H1 (cell line): ENCODE measurements at regions not wholly inside any gene's neighbourhood (a gene's known extent, or its start where the extent isn't known, plus 50 kb on each side); places are given as distances from the start of the nearest gene placed in this dataset.

Source experiments
- CTCF ChIA-PET: fragments of 300-600 bp; sonication (Branson Sonifier 250); formaldehyde crosslinking; loops from one replicate; lab custom pipeline; 2021; ENCODE audit not compliant: partially characterized antibody; lab: Charles Lee
- POLR2A ChIA-PET: fragments of 300-600 bp; sonication (Branson Sonifier 250); formaldehyde crosslinking; loops from one replicate; lab custom pipeline; 2021; ENCODE audit warnings: inconsistent platforms; ENCODE audit not compliant: partially characterized antibody; lab: Charles Lee
- DNase-seq, 2 experiments: peaks; one replicate each; pipeline versions ENCODE4 v3.0.0 to v3.0.0-alpha.2; 2010 to 2022; ENCODE audit warnings: low spot score in 2 of 2, low read depth in 1 of 2, mixed read lengths in 1 of 2
- FAIRE-seq: peaks from 2 replicates; lab custom pipeline; 2011; peaks lifted over from hg19 to GRCh38; lab: Jason Lieb, UNC
- H2AFZ ChIP-seq: 2 replicates; pipeline ENCODE4 v1.8.1; 2012; ENCODE audit warnings: low read length, inconsistent platforms
- H2AK5ac ChIP-seq: 2 replicates; pipeline ENCODE4 v1.6.1; 2013; ENCODE audit warnings: low read depth, low read length
- H2BK120ac ChIP-seq: replicated peaks from 2 replicates; pipeline ENCODE3; 2013; ENCODE audit warnings: low read depth, low read length, inconsistent platforms
- H2BK12ac ChIP-seq: 2 replicates; pipeline ENCODE4 v1.6.1; 2013; ENCODE audit warnings: low read depth, low read length
- H2BK15ac ChIP-seq: 2 replicates; pipeline ENCODE4 v1.6.1; 2013; ENCODE audit warnings: low read length
- H2BK20ac ChIP-seq: 2 replicates; pipeline ENCODE4 v1.6.1; 2013; ENCODE audit warnings: low read length
- H2BK5ac ChIP-seq: 2 replicates; pipeline ENCODE4 v1.6.1; 2013; ENCODE audit warnings: low read depth, low read length
- H3K14ac ChIP-seq: 2 replicates; pipeline ENCODE4 v1.6.1; 2013; ENCODE audit warnings: inconsistent platforms; ENCODE audit not compliant: insufficient read length
- H3K18ac ChIP-seq: 2 replicates; pipeline ENCODE4 v1.6.1; 2013; ENCODE audit warnings: low read length; ENCODE audit errors: extremely low read depth
- H3K23ac ChIP-seq: 2 replicates; pipeline ENCODE4 v1.6.1; 2013; ENCODE audit warnings: inconsistent platforms; ENCODE audit not compliant: insufficient read length
- H3K23me2 ChIP-seq: 2 replicates; pipeline ENCODE4 v1.6.1; 2013; ENCODE audit warnings: low read depth, low read length
- H3K27ac ChIP-seq: 2 replicates; pipeline ENCODE4 v1.6.1; 2011; ENCODE audit warnings: low read depth, low read length, inconsistent platforms
- H3K27me3 ChIP-seq, 4 experiments: replicated peaks in 1 of 4; 1 replicate in 1 of 4; 2 replicates in 3 of 4; pipeline versions ENCODE4 v1.6.1 to v1.8.1; 2011 to 2013; ENCODE audit warnings: low read length in 3 of 4, mild to moderate bottlenecking in 3 of 4, inconsistent platforms in 2 of 4, mixed read lengths in 2 of 4, moderate library complexity in 1 of 4; ENCODE audit not compliant: control insufficient read depth in 3 of 4, insufficient read depth in 3 of 4; ENCODE audit errors: extremely low read depth in 1 of 4
- H3K36me3 ChIP-seq, 4 experiments: 2 replicates each; pipeline versions ENCODE4 v1.6.1 to v1.8.1; 2011 to 2013; ENCODE audit warnings: mild to moderate bottlenecking in 4 of 4, low read length in 3 of 4, moderate library complexity in 2 of 4, control low read depth in 1 of 4, inconsistent platforms in 1 of 4; ENCODE audit not compliant: insufficient read depth in 4 of 4, control insufficient read depth in 2 of 4
- H3K4ac ChIP-seq: replicated peaks from 2 replicates; pipeline ENCODE3; 2013; ENCODE audit warnings: low read length, low read depth, mixed read lengths, inconsistent platforms; ENCODE audit not compliant: insufficient read length
- H3K4me1 ChIP-seq, 4 experiments: replicated peaks in 1 of 4; 1 replicate in 1 of 4; 2 replicates in 3 of 4; pipeline versions ENCODE4 v1.6.1 to v1.8.1; 2011 to 2013; ENCODE audit warnings: low read length in 3 of 4, inconsistent platforms in 2 of 4, mixed read lengths in 1 of 4; ENCODE audit not compliant: insufficient read depth in 4 of 4, control insufficient read depth in 3 of 4
- H3K4me2 ChIP-seq, 2 experiments: 2 replicates each; pipeline versions ENCODE4 v1.6.1 to v1.8.1; 2011 to 2013; ENCODE audit warnings: low read depth in 2 of 2, low read length in 2 of 2, control low read depth in 1 of 2, inconsistent platforms in 1 of 2, mild to moderate bottlenecking in 1 of 2; ENCODE audit not compliant: insufficient read depth in 1 of 2
- H3K4me3 ChIP-seq, 4 experiments: fragments of 200-600, 300-600 bp in 1 of 4; sonication (generic), shearing (Covaris generic), sonication (Bioruptor Twin) in 1 of 4; 2 replicates each; pipeline versions ENCODE4 v1.5.1 to v1.8.1; 2011 to 2016; ENCODE audit warnings: low read length in 4 of 4, low read depth in 3 of 4, control low read depth in 2 of 4, inconsistent platforms in 2 of 4, mild to moderate bottlenecking in 2 of 4, mixed read lengths in 1 of 4, moderate library complexity in 1 of 4; ENCODE audit not compliant: insufficient read depth in 2 of 4; ENCODE audit errors: extremely low read depth in 1 of 4
- H3K56ac ChIP-seq: replicated peaks from 2 replicates; pipeline ENCODE3; 2013; ENCODE audit warnings: low read depth, mild to moderate bottlenecking, mixed read lengths, low read length, inconsistent platforms; ENCODE audit not compliant: insufficient read length
- H3K79me1 ChIP-seq: 2 replicates; pipeline ENCODE4 v1.6.1; 2013; ENCODE audit warnings: low read depth, low read length, control low read depth
- H3K79me2 ChIP-seq, 2 experiments: 2 replicates each; pipeline versions ENCODE4 v1.6.1 to v1.8.1; 2012 to 2013; ENCODE audit warnings: low read length in 2 of 2, mild to moderate bottlenecking in 2 of 2, inconsistent platforms in 1 of 2; ENCODE audit not compliant: insufficient read depth in 2 of 2, control insufficient read depth in 1 of 2
- H3K9ac ChIP-seq, 4 experiments: replicated peaks in 1 of 4; 1 replicate in 1 of 4; 2 replicates in 3 of 4; pipeline versions ENCODE4 v1.6.1 to v1.8.1; 2011 to 2013; ENCODE audit warnings: low read depth in 3 of 4, low read length in 3 of 4, control low read depth in 2 of 4, mild to moderate bottlenecking in 2 of 4, moderate library complexity in 2 of 4, inconsistent platforms in 1 of 4; ENCODE audit errors: extremely low read depth in 1 of 4
- H3K9me3 ChIP-seq, 2 experiments: 2 replicates each; pipeline versions ENCODE4 v1.6.1 to v1.8.1; 2012 to 2013; ENCODE audit warnings: mild to moderate bottlenecking in 2 of 2, moderate library complexity in 2 of 2, control low read depth in 1 of 2, inconsistent platforms in 1 of 2, low read depth in 1 of 2, low read length in 1 of 2, mixed read lengths in 1 of 2; ENCODE audit not compliant: insufficient read depth in 2 of 2
- H4K20me1 ChIP-seq, 2 experiments: replicated peaks in 1 of 2; 2 replicates each; pipeline versions ENCODE3 to v1.8.1; 2011 to 2013; ENCODE audit warnings: inconsistent platforms in 2 of 2, low read length in 2 of 2, mild to moderate bottlenecking in 1 of 2; ENCODE audit not compliant: insufficient read depth in 2 of 2, control insufficient read depth in 1 of 2
- H4K5ac ChIP-seq: 2 replicates; pipeline ENCODE4 v1.6.1; 2013; ENCODE audit warnings: low read length, low read depth, mixed read lengths, inconsistent platforms; ENCODE audit not compliant: insufficient read length
- H4K8ac ChIP-seq: 2 replicates; pipeline ENCODE4 v1.8.0; 2013; ENCODE audit warnings: mild to moderate bottlenecking, moderate library complexity, low read length, inconsistent platforms; ENCODE audit not compliant: insufficient read depth; ENCODE audit errors: extremely low read depth
- H4K91ac ChIP-seq: replicated peaks from 2 replicates; pipeline ENCODE3; 2013; ENCODE audit warnings: low read length, mixed read lengths, inconsistent platforms; ENCODE audit not compliant: insufficient read length
- ATF3 ChIP-seq: IDR thresholded peaks from 2 replicates; pipeline ENCODE4 v1.6.1; 2011; ENCODE audit warnings: low read depth, mild to moderate bottlenecking, low read length; ENCODE audit not compliant: insufficient read depth
- CTCF ChIP-seq, 3 experiments: IDR thresholded peaks; 1 replicate in 2 of 3; 2 replicates in 1 of 3; pipeline versions ENCODE4 v1.5.1 to v1.6.1; 2011; ENCODE audit warnings: low read length in 3 of 3, mild to moderate bottlenecking in 3 of 3, inconsistent platforms in 2 of 3, low read depth in 1 of 3, moderate library complexity in 1 of 3; ENCODE audit not compliant: insufficient read depth in 1 of 3; ENCODE audit errors: control extremely low read depth in 1 of 3
- RAD21 ChIP-seq, 2 experiments: IDR thresholded peaks in 1 of 2; conservative IDR thresholded peaks in 1 of 2; 2 replicates each; pipeline ENCODE4 v1.6.1; 2011; ENCODE audit warnings: low read depth in 2 of 2, low read length in 2 of 2, improper control_type of control experiment in 1 of 2, inconsistent platforms in 1 of 2, mild to moderate bottlenecking in 1 of 2, moderate library complexity in 1 of 2
- SIN3A ChIP-seq, 2 experiments: IDR thresholded peaks in 1 of 2; conservative IDR thresholded peaks in 1 of 2; 2 replicates each; pipeline ENCODE4 v1.6.1; 2011 to 2012; ENCODE audit warnings: low read length in 2 of 2, improper control_type of control experiment in 1 of 2, low read depth in 1 of 2, mild to moderate bottlenecking in 1 of 2
- WGBS, 2 experiments: shearing (Covaris generic) in 1 of 2; methylation state at CpG; one replicate each; pipeline versions ENCODE4 v1.1.6 to v1.1.7; 2013 to 2015; ENCODE audit warnings: low lambda C conversion rate in 2 of 2, mixed read lengths in 2 of 2, inconsistent platforms in 1 of 2, low coverage in 1 of 2, missing lambda C conversion rate in 1 of 2; ENCODE audit not compliant: insufficient replicate concordance in 2 of 2, insufficient coverage in 1 of 2, insufficient read length in 1 of 2; ENCODE audit errors: extremely low coverage in 1 of 2, missing lambda C conversion rate in 1 of 2; 5-methylcytosine and 5-hydroxymethylcytosine counted together

GRCh38 chr7:93799750-93800357 lies 90.7 kb downstream of the TFPI2 start:
- TF ChIP-seq CTCF (IDR thresholded peaks at IDR 0.05; ENCODE audit: control extremely low read depth in 1 of 3, insufficient read depth in 1 of 3, low read depth in 1 of 3, low read length in 3 of 3) (peak in 2 of 3 experiments; percentile 25 to 48; a peak in 2 of 4 replicates), SIN3A (conservative IDR thresholded peaks at IDR 0.05 in 1 of 2, IDR thresholded peaks at IDR 0.05 in 1 of 2; ENCODE audit: low read depth in 1 of 2, low read length in 2 of 2) (no peak), RAD21 (IDR thresholded peaks at IDR 0.05 in 1 of 2, conservative IDR thresholded peaks at IDR 0.05 in 1 of 2; ENCODE audit: low read depth in 2 of 2, low read length in 2 of 2) (peak; percentile 57 to 66), ATF3 (no peak)
- Histone ChIP-seq H4K20me1 (no peaks in the 10 kb centered on the region), H4K8ac (no peak overlapping the region), H3K4me3 (no peak overlapping the region), H3K18ac (no peak overlapping the region), H2BK15ac (no peak overlapping the region), H3K27me3 (no peaks in the 10 kb centered on the region), H3K36me3 (no peaks in the 10 kb centered on the region), H2BK5ac (no peak overlapping the region), H4K91ac (no peak overlapping the region), H3K4me2 (no peak overlapping the region), H2AFZ (no peak overlapping the region), H2AK5ac (no peak overlapping the region), H3K4me1 (no peaks in the 10 kb centered on the region), H3K27ac (no peak overlapping the region), H3K4ac (no peak overlapping the region), H2BK12ac (0 out of 2 replicates have a peak overlapping the region, but pooled peaks have one; percentile 10), H3K9ac (no peak overlapping the region), H2BK120ac (no peak overlapping the region), H3K23ac (no peak overlapping the region), H3K9me3 (no peaks in the 10 kb centered on the region), H3K56ac (no peak overlapping the region), H3K79me2 (no peaks in the 10 kb centered on the region), H3K14ac (no peak overlapping the region), H3K23me2 (no peaks in the 10 kb centered on the region), H2BK20ac (no peak overlapping the region), H3K79me1 (no peaks in the 10 kb centered on the region), H4K5ac (no peak overlapping the region)
- WGBS, 2 experiments, result 50% methylated on average over 5 of the region's 5 CpGs; no CpG with 5 or more reads in 1 of the 2 experiments
- DNase-seq (no peak), FAIRE-seq (peak; percentile 52)
- CTCF ChIA-PET, result interaction anchor here (0.6 to 5.7 kb wide), 27 partner anchors 13 to 532 kb away, joined by 3 to 47 read pairs (median 4); no protein-coding TSS in a partner anchor
- POLR2A ChIA-PET, result no interaction called here
